HCT116 (cell line): ENCODE measurements at regions not wholly inside any gene's neighbourhood (a gene's known extent, or its start where the extent isn't known, plus 50 kb on each side); places are given as distances from the start of the nearest gene placed in this dataset.

Experiments
- ATAC-seq: fragments of 200-7000 bp; cut with Tn5 transposase; 2 replicates; pipeline ENCODE4 v1.9.1; 2020; ENCODE audit warnings: mild to moderate bottlenecking, moderate library complexity
- BruUV-seq: library from RNA; stranded (reverse); fragments of 400-500 nt; replicated peaks from 2 replicates; lab custom pipeline; 2021; lab: Mats Ljungman, UMichigan
- CTCF ChIA-PET: fragments of 300-600 bp; sonication (Branson Sonifier 250); formaldehyde crosslinking; loops from one replicate; lab custom pipeline; 2021; ENCODE audit warnings: antibody characterized with exemption; lab: Charles Lee
- POLR2A ChIA-PET: fragments of 300-600, 350-600 bp; sonication (Branson Sonifier 250); formaldehyde crosslinking; loops from one replicate; lab custom pipeline; 2021; ENCODE audit warnings: antibody characterized with exemption; lab: Charles Lee
- RAD21 ChIA-PET, 2 experiments: fragments of 300-600 bp; sonication (Branson Sonifier 250); formaldehyde crosslinking; loops; one replicate each; lab custom pipeline; 2023; ENCODE audit warnings: low total read pairs in 2 of 2; ENCODE audit not compliant: uncharacterized antibody in 2 of 2, unreplicated experiment in 2 of 2, low non-redundant PET in 1 of 2; lab: Charles Lee
- DNase-seq: peaks from one replicate; pipeline ENCODE4 v3.0.0-alpha.2; 2010; ENCODE audit warnings: low read depth, low spot score
- H2AFZ ChIP-seq: fragments of 200-600 bp; shearing (Covaris generic), sonication (generic); 2 replicates; pipeline ENCODE4 v1.6.1; 2017; ENCODE audit warnings: low read depth, mixed run types, mixed read lengths, antibody characterized with exemption, low read length; ENCODE audit not compliant: poor library complexity, severe bottlenecking
- H3K27ac ChIP-seq: 2 replicates; pipeline ENCODE4 v1.5.1; 2012; ENCODE audit warnings: low read depth, low read length
- H3K27me3 ChIP-seq: fragments of 200-600 bp; sonication (generic); 2 replicates; pipeline ENCODE4 v1.6.1; 2016; ENCODE audit warnings: mixed run types, low read length, mixed read lengths; ENCODE audit not compliant: insufficient read depth
- H3K36me3 ChIP-seq, 2 experiments: fragments of 200-500 bp in 1 of 2; fragments of 200-600 bp in 1 of 2; sonication (Bioruptor generic) in 1 of 2; sonication (generic) in 1 of 2; 2 replicates each; pipeline versions ENCODE4 v1.5.1 to v1.6.1; 2014 to 2016; ENCODE audit warnings: low read length in 2 of 2, inconsistent platforms in 1 of 2, mixed read lengths in 1 of 2, mixed run types in 1 of 2; ENCODE audit not compliant: insufficient read depth in 2 of 2, control insufficient read depth in 1 of 2
- H3K4me1 ChIP-seq, 2 experiments: fragments of 200-600 bp in 1 of 2; sonication (generic) in 1 of 2; 2 replicates each; pipeline versions ENCODE4 v1.5.1 to v1.6.1; 2012 to 2017; ENCODE audit warnings: low read length in 2 of 2, inconsistent platforms in 1 of 2, mild to moderate bottlenecking in 1 of 2, mixed read lengths in 1 of 2, mixed run types in 1 of 2, moderate library complexity in 1 of 2; ENCODE audit not compliant: insufficient read depth in 2 of 2, control insufficient read depth in 1 of 2
- H3K4me2 ChIP-seq: fragments of 200-600 bp; sonication (generic); 2 replicates; pipeline ENCODE4 v1.6.1; 2017; ENCODE audit warnings: mixed run types, low read length, mixed read lengths
- H3K4me3 ChIP-seq, 2 experiments: fragments of 200-600 bp in 1 of 2; sonication (generic) in 1 of 2; replicated peaks in 1 of 2; 2 replicates each; pipeline ENCODE4 v1.5.1; 2011 to 2016; ENCODE audit warnings: low read length in 2 of 2, control low read depth in 1 of 2, low read depth in 1 of 2, mild to moderate bottlenecking in 1 of 2, mixed read lengths in 1 of 2, mixed run types in 1 of 2
- H3K79me2 ChIP-seq: fragments of 200-600 bp; sonication (generic); 2 replicates; pipeline ENCODE4 v1.6.1; 2017; ENCODE audit warnings: mild to moderate bottlenecking, mixed run types, low read length, moderate library complexity, mixed read lengths; ENCODE audit not compliant: insufficient read depth
- H3K9ac ChIP-seq: fragments of 200-600 bp; sonication (generic); 2 replicates; pipeline ENCODE4 v1.6.1; 2016; ENCODE audit warnings: low read length, mixed read lengths
- H3K9me2 ChIP-seq: fragments of 200-600 bp; sonication (generic), shearing (Covaris generic); 2 replicates; pipeline ENCODE4 v1.6.1; 2017; ENCODE audit warnings: mixed run types, mild to moderate bottlenecking, moderate library complexity; ENCODE audit not compliant: insufficient read depth
- H3K9me3 ChIP-seq, 2 experiments: fragments of 200-500 bp in 1 of 2; fragments of 200-600 bp in 1 of 2; sonication (Bioruptor generic) in 1 of 2; sonication (generic) in 1 of 2; 2 replicates each; pipeline ENCODE4 v1.6.1; 2014 to 2017; ENCODE audit warnings: low read length in 2 of 2, mixed read lengths in 2 of 2, inconsistent platforms in 1 of 2, low read depth in 1 of 2, mild to moderate bottlenecking in 1 of 2, mixed run types in 1 of 2, moderate library complexity in 1 of 2; ENCODE audit not compliant: control insufficient read depth in 1 of 2, insufficient read depth in 1 of 2
- H4K20me1 ChIP-seq: fragments of 200-600 bp; sonication (generic), shearing (Covaris generic); 2 replicates; pipeline ENCODE4 v1.6.1; 2017; ENCODE audit warnings: mixed run types, mild to moderate bottlenecking, moderate library complexity; ENCODE audit not compliant: insufficient read depth
- ATF3 ChIP-seq: IDR thresholded peaks from 2 replicates; pipeline ENCODE4 v1.6.1; 2012
- CBX3 ChIP-seq: IDR thresholded peaks from 2 replicates; pipeline ENCODE4 v1.6.1; 2012; ENCODE audit warnings: low read depth
- EGR1 ChIP-seq: IDR thresholded peaks from 2 replicates; pipeline ENCODE4 v1.6.1; 2012; ENCODE audit warnings: low read depth
- EZH2 ChIP-seq: fragments of 200-600 bp; sonication (generic); IDR thresholded peaks from 2 replicates; pipeline ENCODE4 v1.6.1; 2017; ENCODE audit warnings: antibody characterized with exemption, mixed run types
- FOSL1 ChIP-seq: IDR thresholded peaks from 2 replicates; pipeline ENCODE4 v1.6.1; 2012; ENCODE audit warnings: low read depth
- JUND ChIP-seq: IDR thresholded peaks from 2 replicates; pipeline ENCODE4 v1.6.1; 2012
- POLR2A ChIP-seq: IDR thresholded peaks from 2 replicates; pipeline ENCODE4 v1.7.0; 2011; ENCODE audit warnings: borderline replicate concordance; ENCODE audit not compliant: insufficient read depth, insufficient read length; ENCODE audit errors: extremely low read depth
- POLR2AphosphoS5 ChIP-seq: IDR thresholded peaks from 2 replicates; pipeline ENCODE4 v1.6.1; 2011; ENCODE audit warnings: mild to moderate bottlenecking, low read depth, low read length, moderate library complexity
- REST ChIP-seq: IDR thresholded peaks from 2 replicates; pipeline ENCODE4 v1.6.1; 2012; ENCODE audit warnings: low read depth
- SIN3A ChIP-seq: IDR thresholded peaks from 2 replicates; pipeline ENCODE4 v1.6.1; 2012; ENCODE audit warnings: low read depth
- SRF ChIP-seq: IDR thresholded peaks from 2 replicates; pipeline ENCODE4 v1.6.1; 2012; ENCODE audit warnings: low read depth
- TCF7L2 ChIP-seq: IDR thresholded peaks from 2 replicates; pipeline ENCODE4 v1.7.0; 2011; ENCODE audit warnings: borderline replicate concordance, inconsistent platforms; ENCODE audit not compliant: insufficient read depth, insufficient read length; ENCODE audit errors: extremely low read depth
- YY1 ChIP-seq: IDR thresholded peaks from 2 replicates; pipeline ENCODE4 v1.6.1; 2011; ENCODE audit warnings: low read length, low read depth, moderate library complexity, mild to moderate bottlenecking; ENCODE audit not compliant: insufficient replicate concordance; ENCODE audit errors: extremely low read depth
- ZBTB33 ChIP-seq: IDR thresholded peaks from 2 replicates; pipeline ENCODE4 v1.6.1; 2011; ENCODE audit warnings: mild to moderate bottlenecking, low read length, moderate library complexity; ENCODE audit not compliant: insufficient replicate concordance; ENCODE audit errors: extremely low read depth
- ZNF274 ChIP-seq: fragments of 200-500 bp; sonication (Bioruptor generic); IDR thresholded peaks from 2 replicates; pipeline ENCODE4 v1.6.1; 2014; ENCODE audit warnings: mild to moderate bottlenecking, low read depth, low read length, inconsistent platforms
- intact Hi-C: fragments of 100-400 bp; cut with micrococcal nuclease; formaldehyde crosslinking; loops from 2 replicates; pipeline ENCODE4 v1.10.0; 2022

- intact Hi-C loops: no loop called here
- Histone ChIP-seq H3K9ac (no peak overlapping the region), H3K27me3 (no peaks in the 10 kb centered on the region), H3K4me1 (peaks cover 0 to 11% of the 10 kb centered on the region in 2 experiments; a peak in 2 of 4 replicates), H3K9me2 (no peaks in the 10 kb centered on the region), H2AFZ (peak overlapping the region; percentile 27), H3K27ac (no peak overlapping the region), H3K9me3 (no peaks in the 10 kb centered on the region), H3K4me3 (no peak overlapping the region), H3K79me2 (no peaks in the 10 kb centered on the region), H3K4me2 (peak overlapping the region; percentile 50), H3K36me3 (no peaks in the 10 kb centered on the region), H4K20me1 (no peaks in the 10 kb centered on the region)
- ATAC-seq (peak; percentile 49), DNase-seq (no peak)
- TF ChIP-seq FOSL1: peak; percentile 33
- TF ChIP-seq CBX3: no peak
- no peak for TF ChIP-seq ZNF274
- TF ChIP-seq EZH2: no peak
- TF ChIP-seq POLR2A: no peak
- CTCF ChIA-PET: no interaction called here
- RAD21 ChIA-PET: no interaction called here
- BruUV-seq: no TSS peak
- POLR2A ChIA-PET: no interaction called here
These were observed 636.1 kb downstream of the PSAT1 start for GRCh38 chr9:78932849-78933627.

GRCh38 chr9:78934880-78935279, 636.9 kb upstream of the TLE4 start:
- ATAC-seq (no peak), DNase-seq (no peak)
- CTCF ChIA-PET: no interaction called here
- BruUV-seq: no TSS peak
- no peak overlapping the region for H3K4me2 ChIP-seq
- RAD21 ChIA-PET: no interaction called here
- H3K4me1 ChIP-seq: peaks cover 0 to 11% of the 10 kb centered on the region in 2 experiments; a peak in 2 of 4 replicates
- H3K9ac ChIP-seq: no peak overlapping the region
- no peaks in the 10 kb centered on the region for H3K9me2 ChIP-seq
- no peak overlapping the region for H3K4me3 ChIP-seq
- intact Hi-C loops: no loop called here
- no peak overlapping the region for H3K27ac ChIP-seq
- H3K27me3 ChIP-seq: no peaks in the 10 kb centered on the region
- H3K9me3 ChIP-seq: no peaks in the 10 kb centered on the region
- H3K36me3 ChIP-seq: no peaks in the 10 kb centered on the region
- H4K20me1 ChIP-seq: no peaks in the 10 kb centered on the region
- POLR2A ChIA-PET: no interaction called here
- no peaks in the 10 kb centered on the region for H3K79me2 ChIP-seq
- no peak overlapping the region for H2AFZ ChIP-seq
- no peak for TF ChIP-seq YY1
- no peak for TF ChIP-seq SIN3A
- no peak for TF ChIP-seq SRF
- no peak for TF ChIP-seq ATF3
- TF ChIP-seq JUND: no peak
- no peak for TF ChIP-seq POLR2AphosphoS5
- TF ChIP-seq POLR2A: no peak
- TF ChIP-seq ZBTB33: no peak
- TF ChIP-seq EGR1: no peak
- no peak for TF ChIP-seq REST
- no peak for TF ChIP-seq TCF7L2
- no peak for TF ChIP-seq EZH2
